IMR-90 (cell line): ENCODE measurements at regions not wholly inside any gene's neighbourhood (a gene's known extent, or its start where the extent isn't known, plus 50 kb on each side); places are given as distances from the start of the nearest gene placed in this dataset.

ENCODE experiments used
- ATAC-seq: fragments of 200-7000 bp; cut with Tn5 transposase; 2 replicates; pipeline ENCODE4 v1.9.1; 2020; ENCODE audit warnings: low read depth, mild to moderate bottlenecking, moderate library complexity
- BruUV-seq: library from RNA; stranded (reverse); fragments of 400-500 nt; replicated peaks from 2 replicates; lab custom pipeline; 2021; lab: Mats Ljungman, UMichigan
- CTCF ChIA-PET: fragments of 300-600 bp; formaldehyde crosslinking; extraction: SDS; loops from one replicate; lab custom pipeline; 2021; ENCODE audit warnings: antibody characterized with exemption; lab: Yijun Ruan, JAX
- POLR2A ChIA-PET: fragments of 300-600 bp; sonication (Branson Sonifier 250); formaldehyde crosslinking; loops from one replicate; lab custom pipeline; 2022; ENCODE audit warnings: antibody characterized with exemption; ENCODE audit not compliant: unreplicated experiment; lab: Charles Lee
- DNase-seq: peaks from one replicate; pipeline ENCODE4 v3.0.0; 2013
- H2AFZ ChIP-seq: replicated peaks from 2 replicates; pipeline ENCODE3; 2013; ENCODE audit warnings: low read length, mild to moderate bottlenecking; ENCODE audit not compliant: poor library complexity
- H2AK5ac ChIP-seq: 2 replicates; pipeline ENCODE4 v1.6.1; 2013; ENCODE audit warnings: low read depth, low read length, inconsistent platforms
- H2AK9ac ChIP-seq: replicated peaks from 2 replicates; pipeline ENCODE3; 2013; ENCODE audit warnings: mild to moderate bottlenecking, low read depth, low read length, moderate library complexity; ENCODE audit not compliant: poor library complexity
- H2BK120ac ChIP-seq: 2 replicates; pipeline ENCODE4 v1.6.1; 2013; ENCODE audit warnings: low read depth, low read length, inconsistent platforms
- H2BK15ac ChIP-seq: 3 replicates; pipeline ENCODE4 v1.6.1; 2013; ENCODE audit warnings: low read depth, low read length, inconsistent platforms
- H2BK20ac ChIP-seq: 2 replicates; pipeline ENCODE4 v1.6.1; 2013; ENCODE audit warnings: low read depth, mild to moderate bottlenecking, inconsistent platforms, low read length, moderate library complexity
- H2BK5ac ChIP-seq: 2 replicates; pipeline ENCODE4 v1.6.1; 2013; ENCODE audit warnings: mild to moderate bottlenecking, low read depth, low read length, inconsistent platforms; ENCODE audit not compliant: poor library complexity, severe bottlenecking
- H3K14ac ChIP-seq: replicated peaks from 2 replicates; pipeline ENCODE4 v1.6.1; 2013; ENCODE audit warnings: low read depth, low read length, inconsistent platforms
- H3K18ac ChIP-seq: 2 replicates; pipeline ENCODE4 v1.6.1; 2013; ENCODE audit warnings: low read depth, low read length, control low read depth
- H3K23ac ChIP-seq: 2 replicates; pipeline ENCODE4 v1.6.1; 2013; ENCODE audit warnings: low read depth, low read length, inconsistent platforms
- H3K27ac ChIP-seq: 2 replicates; pipeline ENCODE4 v1.5.1; 2013; ENCODE audit warnings: mild to moderate bottlenecking, control low read depth, low read length; ENCODE audit not compliant: insufficient read depth
- H3K27me3 ChIP-seq: 2 replicates; pipeline ENCODE4 v1.6.1; 2013; ENCODE audit warnings: low read length; ENCODE audit not compliant: control insufficient read depth, insufficient read depth
- H3K36me3 ChIP-seq: 2 replicates; pipeline ENCODE4 v1.6.1; 2013; ENCODE audit warnings: low read length, mixed read lengths; ENCODE audit not compliant: control insufficient read depth, insufficient read depth
- H3K4ac ChIP-seq: 2 replicates; pipeline ENCODE4 v1.6.1; 2013; ENCODE audit warnings: low read depth, low read length, inconsistent platforms
- H3K4me1 ChIP-seq: 2 replicates; pipeline ENCODE4 v1.6.1; 2013; ENCODE audit warnings: low read length, mixed read lengths; ENCODE audit not compliant: control insufficient read depth, insufficient read depth
- H3K4me2 ChIP-seq: 2 replicates; pipeline ENCODE4 v1.6.1; 2013; ENCODE audit warnings: low read depth, mild to moderate bottlenecking, control low read depth, low read length, moderate library complexity
- H3K4me3 ChIP-seq: 2 replicates; pipeline ENCODE4 v1.5.1; 2013; ENCODE audit warnings: low read depth, mild to moderate bottlenecking, control low read depth, low read length, moderate library complexity; ENCODE audit not compliant: insufficient read depth
- H3K56ac ChIP-seq: 2 replicates; pipeline ENCODE4 v1.6.1; 2013; ENCODE audit warnings: low read length, inconsistent platforms; ENCODE audit not compliant: insufficient read depth; ENCODE audit errors: extremely low read depth
- H3K79me1 ChIP-seq, 2 experiments: 2 replicates each; pipeline ENCODE4 v1.6.1; 2013; ENCODE audit warnings: low read length in 2 of 2, inconsistent platforms in 1 of 2, low read depth in 1 of 2
- H3K9ac ChIP-seq: 2 replicates; pipeline ENCODE4 v1.6.1; 2013; ENCODE audit warnings: low read depth, low read length, control low read depth
- H3K9me1 ChIP-seq: 2 replicates; pipeline ENCODE4 v1.6.1; 2013; ENCODE audit warnings: low read length, inconsistent platforms; ENCODE audit not compliant: insufficient read depth
- H3K9me3 ChIP-seq: 2 replicates; pipeline ENCODE4 v1.6.1; 2013; ENCODE audit warnings: low read length; ENCODE audit not compliant: control insufficient read depth, insufficient read depth
- H4K20me1 ChIP-seq: 2 replicates; pipeline ENCODE4 v1.6.1; 2013; ENCODE audit warnings: low read length, inconsistent platforms; ENCODE audit not compliant: insufficient read depth
- H4K5ac ChIP-seq: 2 replicates; pipeline ENCODE4 v1.6.1; 2013; ENCODE audit warnings: mild to moderate bottlenecking, low read depth, low read length, control low read depth
- H4K8ac ChIP-seq, 2 experiments: 2 replicates each; pipeline ENCODE4 v1.6.1; 2013; ENCODE audit warnings: low read depth in 2 of 2, low read length in 2 of 2, control low read depth in 1 of 2, inconsistent platforms in 1 of 2
- H4K91ac ChIP-seq: 2 replicates; pipeline ENCODE4 v1.6.1; 2013; ENCODE audit warnings: low read depth, low read length, inconsistent platforms; ENCODE audit not compliant: insufficient read depth
- BHLHE40 ChIP-seq: fragments of 150-350 bp; IDR thresholded peaks from 2 replicates; pipeline ENCODE4 v1.6.1; 2016; ENCODE audit warnings: mild to moderate bottlenecking, low read depth, low read length
- CEBPB ChIP-seq: IDR thresholded peaks from 2 replicates; pipeline ENCODE4 v1.6.1; 2012; ENCODE audit warnings: low read depth, low read length, improper control_type of control experiment
- CHD1 ChIP-seq: IDR thresholded peaks from 2 replicates; pipeline ENCODE4 v1.6.1; 2012; ENCODE audit warnings: low read depth, low read length, improper control_type of control experiment
- FOS ChIP-seq: fragments of 150-350 bp; IDR thresholded peaks from 2 replicates; pipeline ENCODE4 v1.6.1; 2016; ENCODE audit warnings: low read depth, low read length
- MAFK ChIP-seq: IDR thresholded peaks from 2 replicates; pipeline ENCODE4 v1.6.1; 2012; ENCODE audit warnings: low read depth, low read length, improper control_type of control experiment
- MAZ ChIP-seq: IDR thresholded peaks from 2 replicates; pipeline ENCODE4 v1.6.1; 2012; ENCODE audit warnings: low read depth, mild to moderate bottlenecking, low read length, improper control_type of control experiment, moderate library complexity, borderline replicate concordance
- MXI1 ChIP-seq: IDR thresholded peaks from 2 replicates; pipeline ENCODE4 v1.6.1; 2012; ENCODE audit warnings: low read depth, mild to moderate bottlenecking, low read length, moderate library complexity, borderline replicate concordance
- NFE2L2 ChIP-seq: fragments of 150-350 bp; IDR thresholded peaks from 2 replicates; pipeline ENCODE4 v1.6.1; 2016; ENCODE audit warnings: low read depth, mild to moderate bottlenecking, low read length
- POLR2A ChIP-seq: IDR thresholded peaks from 2 replicates; pipeline ENCODE4 v1.6.1; 2012; ENCODE audit warnings: mild to moderate bottlenecking, low read depth, low read length
- RAD21 ChIP-seq: IDR thresholded peaks from 2 replicates; pipeline ENCODE4 v1.6.1; 2012; ENCODE audit warnings: low read length, improper control_type of control experiment
- RCOR1 ChIP-seq: IDR thresholded peaks from 2 replicates; pipeline ENCODE4 v1.6.1; 2012; ENCODE audit warnings: mild to moderate bottlenecking, low read length, improper control_type of control experiment; ENCODE audit not compliant: insufficient replicate concordance
- RFX5 ChIP-seq: IDR thresholded peaks from 2 replicates; pipeline ENCODE4 v1.8.0; 2012; ENCODE audit warnings: low read depth, mild to moderate bottlenecking, low read length, moderate library complexity
- SMC3 ChIP-seq: fragments of 150-350 bp; IDR thresholded peaks from 2 replicates; pipeline ENCODE4 v1.6.1; 2016; ENCODE audit warnings: low read depth, mild to moderate bottlenecking, antibody characterized with exemption, low read length, moderate library complexity
- WGBS, 2 experiments: methylation state at CpG; one replicate each; pipeline versions ENCODE4 v1.1.5 to v1.1.7; 2013; ENCODE audit warnings: missing lambda C conversion rate in 2 of 2; ENCODE audit not compliant: insufficient read length in 1 of 2; ENCODE audit errors: extremely low coverage in 2 of 2; 5-methylcytosine and 5-hydroxymethylcytosine counted together
- dilution Hi-C: fragments of 300-500 bp; cut with HindIII; formaldehyde crosslinking; loops from one replicate; pipeline ENCODE4 v1.14.3; 2018; ENCODE audit warnings: low sequenced_read_pairs; ENCODE audit not compliant: unreplicated experiment
- in situ Hi-C: fragments of 300-500 bp; cut with MboI; formaldehyde crosslinking; loops from 3 replicates; pipeline ENCODE4 v1.14.3; 2019; ENCODE audit warnings: low sequenced_read_pairs, inconsistent platforms, mixed read lengths
- intact Hi-C: fragments of 100-400 bp; cut with micrococcal nuclease; formaldehyde crosslinking; loops from 2 replicates; pipeline ENCODE4 v1.10.0; 2022
- TF ChIP-seq, protein P1 (sequence below): conservative IDR thresholded peaks from 2 replicates; pipeline ENCODE4 v1.5.1; 2012; ENCODE audit warnings: mild to moderate bottlenecking, low read depth, low read length, improper control_type of control experiment
- TF ChIP-seq, protein P2 (sequence below): fragments of 150-350 bp; IDR thresholded peaks from 2 replicates; pipeline ENCODE4 v1.6.1; 2017; ENCODE audit warnings: mild to moderate bottlenecking, antibody characterized with exemption, low read length, low read depth

DNA sequence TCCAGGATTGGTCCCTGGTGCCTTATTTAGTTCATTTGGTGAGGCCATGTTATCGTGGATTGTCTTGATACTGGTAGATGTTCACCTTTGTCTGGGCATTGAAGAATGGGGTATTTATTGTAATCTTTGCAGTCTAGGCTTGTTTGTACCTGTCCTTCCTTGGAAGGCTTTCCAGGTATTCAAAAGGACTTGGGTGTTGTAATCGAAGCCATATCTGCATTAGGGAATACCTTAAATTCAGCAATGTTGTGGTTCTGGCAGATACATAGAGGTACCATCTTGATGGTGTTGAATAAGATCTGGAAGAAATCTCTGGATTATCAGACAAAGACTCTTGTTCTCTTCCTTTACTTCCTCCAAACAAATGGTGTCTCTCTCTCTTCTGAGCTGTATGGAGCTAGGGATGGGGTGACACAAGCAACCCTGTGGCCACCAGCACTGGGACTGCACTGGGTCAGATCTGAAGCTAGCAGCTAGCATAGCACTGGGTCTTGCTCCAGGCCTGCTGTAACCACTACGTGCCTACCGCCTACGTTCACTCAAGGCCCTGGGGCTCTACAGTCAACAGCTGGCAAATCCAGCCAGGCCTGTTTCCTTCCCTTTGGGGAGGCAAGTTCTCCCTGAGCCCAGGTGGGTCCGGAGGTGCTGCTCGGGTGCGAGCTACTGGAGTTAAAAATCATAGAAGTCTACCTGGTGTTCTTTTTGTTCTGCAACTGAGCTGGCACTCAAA lies 261.1 kb upstream of the CITED2 start:
- Histone ChIP-seq H2AK5ac (no peak overlapping the region), H3K18ac (no peak overlapping the region), H4K8ac (no peak overlapping the region), H2BK15ac (no peak overlapping the region), H2BK120ac (no peak overlapping the region), H3K56ac (no peak overlapping the region), H3K36me3 (no peaks in the 10 kb centered on the region), H2BK5ac (no peak overlapping the region), H3K4me2 (no peak overlapping the region), H2AK9ac (no peak overlapping the region), H3K27ac (no peak overlapping the region), H3K14ac (no peak overlapping the region), H3K9me3 (no peaks in the 10 kb centered on the region), H4K20me1 (no peaks in the 10 kb centered on the region), H3K23ac (no peak overlapping the region), H2AFZ (no peak overlapping the region), H3K27me3 (no peaks in the 10 kb centered on the region), H3K4ac (no peak overlapping the region), H3K4me1 (no peaks in the 10 kb centered on the region), H3K9ac (no peak overlapping the region), H4K91ac (no peak overlapping the region), H3K79me1 (no peaks in the 10 kb centered on the region), H3K4me3 (no peak overlapping the region), H4K5ac (no peak overlapping the region), H3K9me1 (no peaks in the 10 kb centered on the region), H2BK20ac (no peak overlapping the region)
- DNase-seq (no peak), ATAC-seq (no peak)
- no TSS peak for BruUV-seq
- in situ Hi-C loops (no loop called here), dilution Hi-C loops (no loop called here), intact Hi-C loops (no loop called here)
- WGBS, 2 experiments = 100% methylated on average over 3 of the region's 8 CpGs; no CpG with 5 or more reads in 1 of the 2 experiments
- TF ChIP-seq FOS (no peak), RFX5 (no peak), RAD21 (no peak), NFE2L2 (no peak), POLR2A (no peak), SMC3 (no peak), RCOR1 (no peak), MXI1 (no peak), BHLHE40 (no peak), MAFK (no peak), MAZ (no peak), CHD1 (no peak), CEBPB (no peak)
- TF ChIP-seq, protein P1, sequence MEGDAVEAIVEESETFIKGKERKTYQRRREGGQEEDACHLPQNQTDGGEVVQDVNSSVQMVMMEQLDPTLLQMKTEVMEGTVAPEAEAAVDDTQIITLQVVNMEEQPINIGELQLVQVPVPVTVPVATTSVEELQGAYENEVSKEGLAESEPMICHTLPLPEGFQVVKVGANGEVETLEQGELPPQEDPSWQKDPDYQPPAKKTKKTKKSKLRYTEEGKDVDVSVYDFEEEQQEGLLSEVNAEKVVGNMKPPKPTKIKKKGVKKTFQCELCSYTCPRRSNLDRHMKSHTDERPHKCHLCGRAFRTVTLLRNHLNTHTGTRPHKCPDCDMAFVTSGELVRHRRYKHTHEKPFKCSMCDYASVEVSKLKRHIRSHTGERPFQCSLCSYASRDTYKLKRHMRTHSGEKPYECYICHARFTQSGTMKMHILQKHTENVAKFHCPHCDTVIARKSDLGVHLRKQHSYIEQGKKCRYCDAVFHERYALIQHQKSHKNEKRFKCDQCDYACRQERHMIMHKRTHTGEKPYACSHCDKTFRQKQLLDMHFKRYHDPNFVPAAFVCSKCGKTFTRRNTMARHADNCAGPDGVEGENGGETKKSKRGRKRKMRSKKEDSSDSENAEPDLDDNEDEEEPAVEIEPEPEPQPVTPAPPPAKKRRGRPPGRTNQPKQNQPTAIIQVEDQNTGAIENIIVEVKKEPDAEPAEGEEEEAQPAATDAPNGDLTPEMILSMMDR = no peak
- TF ChIP-seq, protein P2, sequence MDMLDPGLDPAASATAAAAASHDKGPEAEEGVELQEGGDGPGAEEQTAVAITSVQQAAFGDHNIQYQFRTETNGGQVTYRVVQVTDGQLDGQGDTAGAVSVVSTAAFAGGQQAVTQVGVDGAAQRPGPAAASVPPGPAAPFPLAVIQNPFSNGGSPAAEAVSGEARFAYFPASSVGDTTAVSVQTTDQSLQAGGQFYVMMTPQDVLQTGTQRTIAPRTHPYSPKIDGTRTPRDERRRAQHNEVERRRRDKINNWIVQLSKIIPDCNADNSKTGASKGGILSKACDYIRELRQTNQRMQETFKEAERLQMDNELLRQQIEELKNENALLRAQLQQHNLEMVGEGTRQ = no peak
- CTCF ChIA-PET = interaction anchor here (1.1 kb wide), 1 partner anchor 26 kb away, joined by 6 read pairs; no protein-coding TSS in a partner anchor
- POLR2A ChIA-PET = no interaction called here
